IMR-90 (cell line): ENCODE measurements at regions not wholly inside any gene's neighbourhood (a gene's known extent, or its start where the extent isn't known, plus 50 kb on each side); places are given as distances from the start of the nearest gene placed in this dataset.

ENCODE experiments used
- ATAC-seq: fragments of 200-7000 bp; cut with Tn5 transposase; 2 replicates; pipeline ENCODE4 v1.9.1; 2020; ENCODE audit warnings: low read depth, mild to moderate bottlenecking, moderate library complexity
- BruUV-seq: library from RNA; stranded (reverse); fragments of 400-500 nt; replicated peaks from 2 replicates; lab custom pipeline; 2021; lab: Mats Ljungman, UMichigan
- CTCF ChIA-PET: fragments of 300-600 bp; formaldehyde crosslinking; extraction: SDS; loops from one replicate; lab custom pipeline; 2021; ENCODE audit warnings: antibody characterized with exemption; lab: Yijun Ruan, JAX
- POLR2A ChIA-PET: fragments of 300-600 bp; sonication (Branson Sonifier 250); formaldehyde crosslinking; loops from one replicate; lab custom pipeline; 2022; ENCODE audit warnings: antibody characterized with exemption; ENCODE audit not compliant: unreplicated experiment; lab: Charles Lee
- DNase-seq: peaks from one replicate; pipeline ENCODE4 v3.0.0; 2013
- H2AFZ ChIP-seq: replicated peaks from 2 replicates; pipeline ENCODE3; 2013; ENCODE audit warnings: low read length, mild to moderate bottlenecking; ENCODE audit not compliant: poor library complexity
- H2AK5ac ChIP-seq: 2 replicates; pipeline ENCODE4 v1.6.1; 2013; ENCODE audit warnings: low read depth, low read length, inconsistent platforms
- H2AK9ac ChIP-seq: replicated peaks from 2 replicates; pipeline ENCODE3; 2013; ENCODE audit warnings: mild to moderate bottlenecking, low read depth, low read length, moderate library complexity; ENCODE audit not compliant: poor library complexity
- H2BK120ac ChIP-seq: 2 replicates; pipeline ENCODE4 v1.6.1; 2013; ENCODE audit warnings: low read depth, low read length, inconsistent platforms
- H2BK15ac ChIP-seq: 3 replicates; pipeline ENCODE4 v1.6.1; 2013; ENCODE audit warnings: low read depth, low read length, inconsistent platforms
- H2BK20ac ChIP-seq: 2 replicates; pipeline ENCODE4 v1.6.1; 2013; ENCODE audit warnings: low read depth, mild to moderate bottlenecking, inconsistent platforms, low read length, moderate library complexity
- H2BK5ac ChIP-seq: 2 replicates; pipeline ENCODE4 v1.6.1; 2013; ENCODE audit warnings: mild to moderate bottlenecking, low read depth, low read length, inconsistent platforms; ENCODE audit not compliant: poor library complexity, severe bottlenecking
- H3K14ac ChIP-seq: replicated peaks from 2 replicates; pipeline ENCODE4 v1.6.1; 2013; ENCODE audit warnings: low read depth, low read length, inconsistent platforms
- H3K18ac ChIP-seq: 2 replicates; pipeline ENCODE4 v1.6.1; 2013; ENCODE audit warnings: low read depth, low read length, control low read depth
- H3K23ac ChIP-seq: 2 replicates; pipeline ENCODE4 v1.6.1; 2013; ENCODE audit warnings: low read depth, low read length, inconsistent platforms
- H3K27ac ChIP-seq: 2 replicates; pipeline ENCODE4 v1.5.1; 2013; ENCODE audit warnings: mild to moderate bottlenecking, control low read depth, low read length; ENCODE audit not compliant: insufficient read depth
- H3K27me3 ChIP-seq: 2 replicates; pipeline ENCODE4 v1.6.1; 2013; ENCODE audit warnings: low read length; ENCODE audit not compliant: control insufficient read depth, insufficient read depth
- H3K36me3 ChIP-seq: 2 replicates; pipeline ENCODE4 v1.6.1; 2013; ENCODE audit warnings: low read length, mixed read lengths; ENCODE audit not compliant: control insufficient read depth, insufficient read depth
- H3K4ac ChIP-seq: 2 replicates; pipeline ENCODE4 v1.6.1; 2013; ENCODE audit warnings: low read depth, low read length, inconsistent platforms
- H3K4me1 ChIP-seq: 2 replicates; pipeline ENCODE4 v1.6.1; 2013; ENCODE audit warnings: low read length, mixed read lengths; ENCODE audit not compliant: control insufficient read depth, insufficient read depth
- H3K4me2 ChIP-seq: 2 replicates; pipeline ENCODE4 v1.6.1; 2013; ENCODE audit warnings: low read depth, mild to moderate bottlenecking, control low read depth, low read length, moderate library complexity
- H3K4me3 ChIP-seq: 2 replicates; pipeline ENCODE4 v1.5.1; 2013; ENCODE audit warnings: low read depth, mild to moderate bottlenecking, control low read depth, low read length, moderate library complexity; ENCODE audit not compliant: insufficient read depth
- H3K56ac ChIP-seq: 2 replicates; pipeline ENCODE4 v1.6.1; 2013; ENCODE audit warnings: low read length, inconsistent platforms; ENCODE audit not compliant: insufficient read depth; ENCODE audit errors: extremely low read depth
- H3K79me1 ChIP-seq, 2 experiments: 2 replicates each; pipeline ENCODE4 v1.6.1; 2013; ENCODE audit warnings: low read length in 2 of 2, inconsistent platforms in 1 of 2, low read depth in 1 of 2
- H3K9ac ChIP-seq: 2 replicates; pipeline ENCODE4 v1.6.1; 2013; ENCODE audit warnings: low read depth, low read length, control low read depth
- H3K9me1 ChIP-seq: 2 replicates; pipeline ENCODE4 v1.6.1; 2013; ENCODE audit warnings: low read length, inconsistent platforms; ENCODE audit not compliant: insufficient read depth
- H3K9me3 ChIP-seq: 2 replicates; pipeline ENCODE4 v1.6.1; 2013; ENCODE audit warnings: low read length; ENCODE audit not compliant: control insufficient read depth, insufficient read depth
- H4K20me1 ChIP-seq: 2 replicates; pipeline ENCODE4 v1.6.1; 2013; ENCODE audit warnings: low read length, inconsistent platforms; ENCODE audit not compliant: insufficient read depth
- H4K5ac ChIP-seq: 2 replicates; pipeline ENCODE4 v1.6.1; 2013; ENCODE audit warnings: mild to moderate bottlenecking, low read depth, low read length, control low read depth
- H4K8ac ChIP-seq, 2 experiments: 2 replicates each; pipeline ENCODE4 v1.6.1; 2013; ENCODE audit warnings: low read depth in 2 of 2, low read length in 2 of 2, control low read depth in 1 of 2, inconsistent platforms in 1 of 2
- H4K91ac ChIP-seq: 2 replicates; pipeline ENCODE4 v1.6.1; 2013; ENCODE audit warnings: low read depth, low read length, inconsistent platforms; ENCODE audit not compliant: insufficient read depth
- BHLHE40 ChIP-seq: fragments of 150-350 bp; IDR thresholded peaks from 2 replicates; pipeline ENCODE4 v1.6.1; 2016; ENCODE audit warnings: mild to moderate bottlenecking, low read depth, low read length
- CHD1 ChIP-seq: IDR thresholded peaks from 2 replicates; pipeline ENCODE4 v1.6.1; 2012; ENCODE audit warnings: low read depth, low read length, improper control_type of control experiment
- FOS ChIP-seq: fragments of 150-350 bp; IDR thresholded peaks from 2 replicates; pipeline ENCODE4 v1.6.1; 2016; ENCODE audit warnings: low read depth, low read length
- MAFK ChIP-seq: IDR thresholded peaks from 2 replicates; pipeline ENCODE4 v1.6.1; 2012; ENCODE audit warnings: low read depth, low read length, improper control_type of control experiment
- NFE2L2 ChIP-seq: fragments of 150-350 bp; IDR thresholded peaks from 2 replicates; pipeline ENCODE4 v1.6.1; 2016; ENCODE audit warnings: low read depth, mild to moderate bottlenecking, low read length
- POLR2A ChIP-seq: IDR thresholded peaks from 2 replicates; pipeline ENCODE4 v1.6.1; 2012; ENCODE audit warnings: mild to moderate bottlenecking, low read depth, low read length
- RAD21 ChIP-seq: IDR thresholded peaks from 2 replicates; pipeline ENCODE4 v1.6.1; 2012; ENCODE audit warnings: low read length, improper control_type of control experiment
- RCOR1 ChIP-seq: IDR thresholded peaks from 2 replicates; pipeline ENCODE4 v1.6.1; 2012; ENCODE audit warnings: mild to moderate bottlenecking, low read length, improper control_type of control experiment; ENCODE audit not compliant: insufficient replicate concordance
- RFX5 ChIP-seq: IDR thresholded peaks from 2 replicates; pipeline ENCODE4 v1.8.0; 2012; ENCODE audit warnings: low read depth, mild to moderate bottlenecking, low read length, moderate library complexity
- SMC3 ChIP-seq: fragments of 150-350 bp; IDR thresholded peaks from 2 replicates; pipeline ENCODE4 v1.6.1; 2016; ENCODE audit warnings: low read depth, mild to moderate bottlenecking, antibody characterized with exemption, low read length, moderate library complexity
- USF2 ChIP-seq: fragments of 150-350 bp; IDR thresholded peaks from 2 replicates; pipeline ENCODE4 v1.6.1; 2017; ENCODE audit warnings: mild to moderate bottlenecking, antibody characterized with exemption, low read length, low read depth
- WGBS, 2 experiments: methylation state at CpG; one replicate each; pipeline versions ENCODE4 v1.1.5 to v1.1.7; 2013; ENCODE audit warnings: missing lambda C conversion rate in 2 of 2; ENCODE audit not compliant: insufficient read length in 1 of 2; ENCODE audit errors: extremely low coverage in 2 of 2; 5-methylcytosine and 5-hydroxymethylcytosine counted together
- dilution Hi-C: fragments of 300-500 bp; cut with HindIII; formaldehyde crosslinking; loops from one replicate; pipeline ENCODE4 v1.14.3; 2018; ENCODE audit warnings: low sequenced_read_pairs; ENCODE audit not compliant: unreplicated experiment
- in situ Hi-C: fragments of 300-500 bp; cut with MboI; formaldehyde crosslinking; loops from 3 replicates; pipeline ENCODE4 v1.14.3; 2019; ENCODE audit warnings: low sequenced_read_pairs, inconsistent platforms, mixed read lengths
- intact Hi-C: fragments of 100-400 bp; cut with micrococcal nuclease; formaldehyde crosslinking; loops from 2 replicates; pipeline ENCODE4 v1.10.0; 2022
- TF ChIP-seq, protein P1 (sequence below): fragments of 150-350 bp; IDR thresholded peaks from 2 replicates; pipeline ENCODE4 v1.6.1; 2016; ENCODE audit warnings: low read depth, mild to moderate bottlenecking, low read length, moderate library complexity, borderline replicate concordance
- TF ChIP-seq, protein P2 (sequence below): conservative IDR thresholded peaks from 2 replicates; pipeline ENCODE4 v1.5.1; 2012; ENCODE audit warnings: mild to moderate bottlenecking, low read depth, low read length, improper control_type of control experiment

DNA sequence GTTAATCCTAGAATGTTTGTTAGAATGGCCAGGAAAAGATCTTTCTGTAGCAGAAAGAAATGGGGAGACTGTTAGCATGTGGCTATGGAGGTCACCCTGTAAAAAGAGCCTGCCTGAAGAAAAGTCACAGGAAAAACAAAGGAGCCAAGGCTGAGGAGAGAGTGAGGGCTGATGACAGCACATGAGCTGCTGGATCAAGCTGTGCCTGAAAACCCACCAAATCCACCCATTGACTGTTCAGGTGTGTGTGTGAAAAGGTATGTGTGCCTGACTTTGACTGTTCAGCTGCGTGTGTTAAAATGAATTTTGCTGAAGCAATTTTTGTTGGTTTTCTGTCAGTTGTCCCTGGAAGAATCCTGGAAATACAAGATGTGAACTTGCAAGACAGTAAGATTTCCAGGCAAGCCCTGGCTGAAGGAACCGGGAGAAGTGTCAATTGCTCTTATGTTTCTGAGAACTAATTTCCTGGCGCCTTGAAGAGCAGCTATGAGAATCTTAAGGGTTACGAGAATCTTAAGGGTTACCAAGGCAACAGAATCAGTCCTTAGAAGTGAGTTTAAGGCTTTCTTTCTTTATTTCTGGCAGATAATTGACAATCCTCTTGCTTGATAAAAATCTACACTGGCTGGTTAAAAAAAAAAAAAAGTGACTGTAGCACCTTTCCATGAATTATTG lies 73.0 kb upstream of the LGALSL start:
- no peak overlapping the region for H2BK120ac ChIP-seq
- no peaks in the 10 kb centered on the region for H3K4me1 ChIP-seq
- no peak overlapping the region for H3K9ac ChIP-seq
- dilution Hi-C loops: no loop called here
- no peak overlapping the region for H3K14ac ChIP-seq
- H3K18ac ChIP-seq: no peak overlapping the region
- in situ Hi-C loops: no loop called here
- no peaks in the 10 kb centered on the region for H3K79me1 ChIP-seq
- peaks cover 20% of the 10 kb centered on the region for H3K27me3 ChIP-seq
- ATAC-seq (no peak), DNase-seq (no peak)
- H3K27ac ChIP-seq: no peak overlapping the region
- ChIA-PET CTCF (no interaction called here), POLR2A (no interaction called here)
- H2AFZ ChIP-seq: no peak overlapping the region
- H3K36me3 ChIP-seq: no peaks in the 10 kb centered on the region
- no peak overlapping the region for H2AK9ac ChIP-seq
- H2BK20ac ChIP-seq: no peak overlapping the region
- H4K20me1 ChIP-seq: no peaks in the 10 kb centered on the region
- no TSS peak for BruUV-seq
- H3K4me2 ChIP-seq: no peak overlapping the region
- intact Hi-C loops: no loop called here
- H3K9me1 ChIP-seq: no peaks in the 10 kb centered on the region
- H3K23ac ChIP-seq: no peak overlapping the region
- no CpG with 5 or more reads among the region's 4 CpGs for WGBS, 2 experiments
- H3K4me3 ChIP-seq: no peak overlapping the region
- H2AK5ac ChIP-seq: no peak overlapping the region
- TF ChIP-seq CHD1: no peak
- no peak for TF ChIP-seq RFX5
- TF ChIP-seq RCOR1: no peak
- no peak for TF ChIP-seq USF2
- TF ChIP-seq POLR2A: no peak
- no peak for TF ChIP-seq FOS
- TF ChIP-seq, protein P1, sequence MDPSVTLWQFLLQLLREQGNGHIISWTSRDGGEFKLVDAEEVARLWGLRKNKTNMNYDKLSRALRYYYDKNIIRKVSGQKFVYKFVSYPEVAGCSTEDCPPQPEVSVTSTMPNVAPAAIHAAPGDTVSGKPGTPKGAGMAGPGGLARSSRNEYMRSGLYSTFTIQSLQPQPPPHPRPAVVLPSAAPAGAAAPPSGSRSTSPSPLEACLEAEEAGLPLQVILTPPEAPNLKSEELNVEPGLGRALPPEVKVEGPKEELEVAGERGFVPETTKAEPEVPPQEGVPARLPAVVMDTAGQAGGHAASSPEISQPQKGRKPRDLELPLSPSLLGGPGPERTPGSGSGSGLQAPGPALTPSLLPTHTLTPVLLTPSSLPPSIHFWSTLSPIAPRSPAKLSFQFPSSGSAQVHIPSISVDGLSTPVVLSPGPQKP: no peak
- TF ChIP-seq RAD21: no peak
- TF ChIP-seq, protein P2, sequence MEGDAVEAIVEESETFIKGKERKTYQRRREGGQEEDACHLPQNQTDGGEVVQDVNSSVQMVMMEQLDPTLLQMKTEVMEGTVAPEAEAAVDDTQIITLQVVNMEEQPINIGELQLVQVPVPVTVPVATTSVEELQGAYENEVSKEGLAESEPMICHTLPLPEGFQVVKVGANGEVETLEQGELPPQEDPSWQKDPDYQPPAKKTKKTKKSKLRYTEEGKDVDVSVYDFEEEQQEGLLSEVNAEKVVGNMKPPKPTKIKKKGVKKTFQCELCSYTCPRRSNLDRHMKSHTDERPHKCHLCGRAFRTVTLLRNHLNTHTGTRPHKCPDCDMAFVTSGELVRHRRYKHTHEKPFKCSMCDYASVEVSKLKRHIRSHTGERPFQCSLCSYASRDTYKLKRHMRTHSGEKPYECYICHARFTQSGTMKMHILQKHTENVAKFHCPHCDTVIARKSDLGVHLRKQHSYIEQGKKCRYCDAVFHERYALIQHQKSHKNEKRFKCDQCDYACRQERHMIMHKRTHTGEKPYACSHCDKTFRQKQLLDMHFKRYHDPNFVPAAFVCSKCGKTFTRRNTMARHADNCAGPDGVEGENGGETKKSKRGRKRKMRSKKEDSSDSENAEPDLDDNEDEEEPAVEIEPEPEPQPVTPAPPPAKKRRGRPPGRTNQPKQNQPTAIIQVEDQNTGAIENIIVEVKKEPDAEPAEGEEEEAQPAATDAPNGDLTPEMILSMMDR: no peak
- TF ChIP-seq MAFK: no peak
- TF ChIP-seq NFE2L2: no peak
- no peak for TF ChIP-seq BHLHE40
- TF ChIP-seq SMC3: no peak
- H2BK5ac ChIP-seq: no peak overlapping the region
- no peak overlapping the region for H2BK15ac ChIP-seq
- no peak overlapping the region for H4K91ac ChIP-seq
- H3K9me3 ChIP-seq: no peaks in the 10 kb centered on the region
- H3K4ac ChIP-seq: no peak overlapping the region
- no peak overlapping the region for H4K8ac ChIP-seq
- H4K5ac ChIP-seq: no peak overlapping the region
- no peak overlapping the region for H3K56ac ChIP-seq
